Neural progenitor cell (in vitro differentiated cells): ENCODE measurements at regions not wholly inside any gene's neighbourhood (a gene's known extent, or its start where the extent isn't known, plus 50 kb on each side); places are given as distances from the start of the nearest gene placed in this dataset.
A peak's percentile ranks its signal among the peaks of the same experiment; 100 is the strongest.

ENCODE experiments used
- DNase-seq: peaks from one replicate; pipeline ENCODE4 v3.0.0-alpha.2; 2016; ENCODE audit warnings: low spot score
- H2AFZ ChIP-seq: fragments of 200-600 bp; sonication (generic); replicated peaks from 2 replicates; pipeline ENCODE4 v1.6.1; 2016; ENCODE audit warnings: antibody characterized with exemption
- H3F3A ChIP-seq: fragments of 200-600 bp; sonication (generic); 2 replicates; pipeline ENCODE4 v1.6.1; 2016; ENCODE audit warnings: antibody characterized with exemption, low read depth
- H3K27ac ChIP-seq: fragments of 200-600 bp; sonication (generic); 2 replicates; pipeline ENCODE4 v1.5.1; 2016; ENCODE audit warnings: mild to moderate bottlenecking
- H3K27me3 ChIP-seq: fragments of 200-600 bp; sonication (generic); 2 replicates; pipeline ENCODE4 v1.6.1; 2016; ENCODE audit warnings: mild to moderate bottlenecking, moderate library complexity
- H3K36me3 ChIP-seq: fragments of 200-600 bp; sonication (generic); 2 replicates; pipeline ENCODE4 v1.5.1; 2016
- H3K4me1 ChIP-seq: fragments of 200-600 bp; sonication (generic); 2 replicates; pipeline ENCODE4 v1.6.1; 2016; ENCODE audit warnings: mixed run types
- H3K4me2 ChIP-seq: fragments of 200-600 bp; sonication (generic); 2 replicates; pipeline ENCODE4 v1.6.1; 2016
- H3K4me3 ChIP-seq: fragments of 200-600 bp; sonication (generic); 2 replicates; pipeline ENCODE4 v1.5.1; 2016
- H3K79me2 ChIP-seq: fragments of 200-600 bp; sonication (generic); 2 replicates; pipeline ENCODE4 v1.6.1; 2016; ENCODE audit warnings: low read depth
- H3K9ac ChIP-seq: fragments of 200-600 bp; sonication (generic); 2 replicates; pipeline ENCODE4 v1.6.1; 2016
- H3K9me3 ChIP-seq: fragments of 200-600 bp; sonication (generic); 2 replicates; pipeline ENCODE4 v1.5.1; 2016; ENCODE audit warnings: low read depth
- H4K20me1 ChIP-seq: fragments of 200-600 bp; sonication (generic); 2 replicates; pipeline ENCODE4 v1.6.1; 2016; ENCODE audit warnings: low read depth
- H3K27ac Mint-ChIP-seq: 3 replicates; pipeline ENCODE4 v1.8.0; 2021; ENCODE audit warnings: mixed read lengths
- H3K27me3 Mint-ChIP-seq: 2 replicates; pipeline ENCODE4 v1.8.0; 2022; ENCODE audit warnings: low read depth, mild to moderate bottlenecking, inconsistent platforms, moderate library complexity, mixed read lengths; ENCODE audit not compliant: insufficient read depth
- H3K36me3 Mint-ChIP-seq: 3 replicates; pipeline ENCODE4 v1.8.0; 2021; ENCODE audit warnings: mixed read lengths
- H3K4me1 Mint-ChIP-seq: 3 replicates; pipeline ENCODE4 v1.8.0; 2021; ENCODE audit warnings: mixed read lengths
- H3K4me3 Mint-ChIP-seq: 3 replicates; pipeline ENCODE4 v1.8.0; 2021; ENCODE audit warnings: mild to moderate bottlenecking, moderate library complexity, mixed read lengths
- H3K9me3 Mint-ChIP-seq: 3 replicates; pipeline ENCODE4 v1.8.0; 2020; ENCODE audit warnings: mixed read lengths
- EZH2 ChIP-seq: fragments of 200-600 bp; sonication (generic); IDR thresholded peaks from 2 replicates; pipeline ENCODE4 v1.6.1; 2017; ENCODE audit warnings: antibody characterized with exemption, mild to moderate bottlenecking, moderate library complexity
- EZH2phosphoT487 ChIP-seq: fragments of 200-600 bp; sonication (generic); IDR thresholded peaks from 2 replicates; pipeline ENCODE4 v1.6.1; 2017; ENCODE audit warnings: antibody characterized with exemption
- TF ChIP-seq, protein P1 (sequence below): fragments of 200-600 bp; sonication (generic); IDR thresholded peaks from 2 replicates; pipeline ENCODE4 v1.5.1; 2017; ENCODE audit warnings: antibody characterized with exemption, mild to moderate bottlenecking

DNA sequence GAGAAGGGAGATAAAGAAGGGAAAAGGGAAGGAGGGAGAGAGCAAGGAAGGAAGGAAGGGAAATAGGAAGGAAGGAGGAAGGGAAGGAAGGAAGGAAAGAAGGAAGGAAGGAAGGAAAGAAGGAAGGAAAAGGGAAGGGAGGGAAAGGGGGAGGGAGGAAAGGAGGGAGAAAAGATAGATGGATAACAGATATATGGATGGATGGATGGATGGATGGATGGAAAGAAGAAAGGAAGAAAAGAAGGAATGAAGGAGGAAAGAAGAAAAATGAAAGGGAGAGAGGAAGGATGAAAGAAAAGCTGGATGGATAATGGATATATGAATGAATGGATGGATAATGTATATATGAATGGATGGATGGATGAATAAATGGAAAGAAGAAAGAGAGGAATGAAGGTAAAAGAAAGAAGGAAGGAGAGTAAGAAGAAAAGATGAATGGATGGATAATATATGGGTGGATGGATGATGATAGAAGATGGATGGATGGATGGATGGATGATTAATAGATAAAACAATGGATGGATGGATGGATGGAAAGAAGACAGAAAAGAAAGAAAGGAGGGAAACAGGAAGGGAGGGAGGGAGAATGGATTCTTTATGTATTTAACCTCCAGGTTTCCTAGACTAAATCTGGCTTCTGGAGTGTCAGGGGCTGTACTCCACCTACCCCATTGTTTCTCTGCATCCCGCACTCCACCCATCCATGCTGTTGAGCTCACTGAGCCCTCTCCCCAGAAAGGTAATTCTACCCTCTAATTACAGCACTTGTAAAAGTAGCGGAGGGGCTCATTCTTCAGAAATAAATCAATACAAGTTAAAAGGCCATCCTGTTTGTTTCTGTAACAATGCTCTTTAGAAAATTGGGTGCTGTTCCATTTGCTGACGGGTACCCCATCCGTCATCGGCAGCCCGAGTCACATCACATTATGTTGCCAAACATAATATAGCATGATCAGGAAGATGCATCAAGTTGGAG lies 506.1 kb downstream of the MIAT start:
- H3K36me3 Mint-ChIP-seq = no peaks in the 10 kb centered on the region
- DNase-seq = no peak
- H3K9me3 Mint-ChIP-seq = peaks cover 2% of the 10 kb centered on the region
- peaks cover 8% of the 10 kb centered on the region for H3K27me3 Mint-ChIP-seq
- Histone ChIP-seq H3K27me3 (peaks cover 5% of the 10 kb centered on the region), H3K79me2 (no peaks in the 10 kb centered on the region), H3K9me3 (no peaks in the 10 kb centered on the region), H3K27ac (no peak overlapping the region), H3K4me1 (peaks cover 14% of the 10 kb centered on the region), H3K36me3 (no peaks in the 10 kb centered on the region), H4K20me1 (no peaks in the 10 kb centered on the region), H3K4me3 (no peak overlapping the region), H3F3A (peaks cover 8% of the 10 kb centered on the region), H2AFZ (no peak overlapping the region), H3K4me2 (no peak overlapping the region), H3K9ac (no peak overlapping the region)
- no peak overlapping the region for H3K27ac Mint-ChIP-seq
- H3K4me3 Mint-ChIP-seq = peak overlapping the region; percentile 6
- no peak for TF ChIP-seq EZH2phosphoT487
- TF ChIP-seq, protein P1, sequence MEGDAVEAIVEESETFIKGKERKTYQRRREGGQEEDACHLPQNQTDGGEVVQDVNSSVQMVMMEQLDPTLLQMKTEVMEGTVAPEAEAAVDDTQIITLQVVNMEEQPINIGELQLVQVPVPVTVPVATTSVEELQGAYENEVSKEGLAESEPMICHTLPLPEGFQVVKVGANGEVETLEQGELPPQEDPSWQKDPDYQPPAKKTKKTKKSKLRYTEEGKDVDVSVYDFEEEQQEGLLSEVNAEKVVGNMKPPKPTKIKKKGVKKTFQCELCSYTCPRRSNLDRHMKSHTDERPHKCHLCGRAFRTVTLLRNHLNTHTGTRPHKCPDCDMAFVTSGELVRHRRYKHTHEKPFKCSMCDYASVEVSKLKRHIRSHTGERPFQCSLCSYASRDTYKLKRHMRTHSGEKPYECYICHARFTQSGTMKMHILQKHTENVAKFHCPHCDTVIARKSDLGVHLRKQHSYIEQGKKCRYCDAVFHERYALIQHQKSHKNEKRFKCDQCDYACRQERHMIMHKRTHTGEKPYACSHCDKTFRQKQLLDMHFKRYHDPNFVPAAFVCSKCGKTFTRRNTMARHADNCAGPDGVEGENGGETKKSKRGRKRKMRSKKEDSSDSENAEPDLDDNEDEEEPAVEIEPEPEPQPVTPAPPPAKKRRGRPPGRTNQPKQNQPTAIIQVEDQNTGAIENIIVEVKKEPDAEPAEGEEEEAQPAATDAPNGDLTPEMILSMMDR = no peak
- no peak for TF ChIP-seq EZH2
- H3K4me1 Mint-ChIP-seq = peaks cover 22% of the 10 kb centered on the region

DNA sequence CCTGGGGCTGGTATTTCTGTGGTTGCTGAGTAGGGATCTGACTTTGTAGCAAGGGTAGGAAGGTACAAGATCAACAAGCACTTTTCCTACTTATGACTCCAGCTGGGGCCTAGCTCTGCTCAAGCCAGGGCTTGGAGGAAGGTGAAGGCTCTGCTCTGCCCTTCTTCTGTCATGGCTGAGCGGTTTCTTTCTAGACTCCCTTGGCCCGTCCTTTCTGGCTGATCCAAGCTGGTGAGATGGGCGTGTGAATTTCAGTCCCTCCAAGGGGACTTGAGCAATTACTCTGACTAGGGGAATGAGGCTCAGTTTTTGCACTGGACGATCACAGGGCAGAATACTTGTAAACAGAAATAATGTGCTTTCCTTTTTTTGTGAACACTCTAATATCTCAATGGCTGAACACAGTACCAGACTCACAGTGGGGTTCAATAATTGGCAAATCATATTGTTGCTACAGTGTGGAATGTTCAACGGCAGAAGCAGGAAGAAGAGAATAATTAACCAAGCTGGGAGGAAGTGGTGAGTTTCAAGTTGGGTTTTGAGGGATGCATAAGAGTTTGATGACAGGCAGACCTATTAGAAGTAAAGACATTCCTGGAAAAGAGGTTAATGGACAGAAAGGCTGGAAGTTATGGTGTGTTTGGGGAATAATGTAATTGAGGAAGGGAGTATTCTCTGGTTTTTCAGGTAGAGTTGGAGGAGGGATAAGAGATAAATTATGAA lies 507.6 kb downstream of the MIAT start:
- H3K4me1 Mint-ChIP-seq = peaks cover 13% of the 10 kb centered on the region
- no peaks in the 10 kb centered on the region for H3K36me3 Mint-ChIP-seq
- Histone ChIP-seq H3K79me2 (no peaks in the 10 kb centered on the region), H3K4me3 (no peak overlapping the region), H3K9me3 (no peaks in the 10 kb centered on the region), H3K27ac (no peak overlapping the region), H3K4me1 (peaks cover 8% of the 10 kb centered on the region), H4K20me1 (no peaks in the 10 kb centered on the region), H3K36me3 (no peaks in the 10 kb centered on the region), H3K4me2 (no peak overlapping the region), H2AFZ (no peak overlapping the region), H3K27me3 (peaks cover 5% of the 10 kb centered on the region), H3K9ac (no peak overlapping the region), H3F3A (peaks cover 8% of the 10 kb centered on the region)
- no peak for TF ChIP-seq EZH2
- DNase-seq = no peak
- no peak overlapping the region for H3K4me3 Mint-ChIP-seq
- no peak overlapping the region for H3K27ac Mint-ChIP-seq
- peaks cover 2% of the 10 kb centered on the region for H3K9me3 Mint-ChIP-seq
- peaks cover 8% of the 10 kb centered on the region for H3K27me3 Mint-ChIP-seq

DNA sequence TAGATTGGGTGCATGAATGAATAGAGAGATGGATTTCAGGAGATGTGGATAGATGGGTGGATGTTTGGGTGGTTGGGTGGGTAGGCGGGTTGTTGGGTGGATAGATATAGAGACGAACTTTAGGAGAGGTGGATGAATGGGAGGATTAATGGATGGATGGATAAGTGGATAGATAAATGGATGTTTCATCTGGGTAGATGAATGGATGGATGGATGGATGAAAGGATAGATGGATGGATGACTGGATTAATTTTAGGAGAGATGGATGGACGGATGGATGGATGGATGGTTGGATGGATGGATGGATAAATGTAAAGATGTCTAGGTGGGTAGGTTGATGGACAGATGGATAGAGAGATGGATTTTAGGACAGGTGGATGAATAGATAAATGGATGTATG lies 511.3 kb downstream of the MIAT start:
- Histone ChIP-seq H3F3A (no peaks in the 10 kb centered on the region), H3K4me3 (no peak overlapping the region), H3K36me3 (no peaks in the 10 kb centered on the region), H3K79me2 (no peaks in the 10 kb centered on the region), H3K9me3 (no peaks in the 10 kb centered on the region), H3K4me2 (no peak overlapping the region), H2AFZ (no peak overlapping the region), H3K27me3 (no peaks in the 10 kb centered on the region), H3K4me1 (no peaks in the 10 kb centered on the region), H3K27ac (no peak overlapping the region), H3K9ac (no peak overlapping the region), H4K20me1 (no peaks in the 10 kb centered on the region)
- no peaks in the 10 kb centered on the region for H3K4me1 Mint-ChIP-seq
- no peak overlapping the region for H3K27ac Mint-ChIP-seq
- TF ChIP-seq, protein P1 = no peak
- TF ChIP-seq EZH2phosphoT487 = no peak
- no peak for TF ChIP-seq EZH2
- H3K36me3 Mint-ChIP-seq = no peaks in the 10 kb centered on the region
- no peaks in the 10 kb centered on the region for H3K9me3 Mint-ChIP-seq
- DNase-seq = no peak
- no peaks in the 10 kb centered on the region for H3K27me3 Mint-ChIP-seq
- no peak overlapping the region for H3K4me3 Mint-ChIP-seq
